ENCODE measurements at regions not wholly inside any gene's neighbourhood (a gene's known extent, or its start where the extent isn't known, plus 50 kb on each side); places are given as distances from the start of the nearest gene placed in this dataset.

GRCh38 chr4:123288309-123289025 lies 108.1 kb upstream of the SPRY1 start:
- TF ChIP-seq ZNF274 (IDR thresholded peaks at IDR 0.05; ENCODE audit: insufficient read depth, insufficient read length) = no peak
- no peak for TF ChIP-seq SPI1 (IDR thresholded peaks at IDR 0.05; ENCODE audit: borderline replicate concordance, insufficient read depth, low read depth, low read length)
- no peak for TF ChIP-seq HDAC6 (IDR thresholded peaks at IDR 0.05; ENCODE audit: unreplicated experiment)
- TF ChIP-seq POU2F2 (IDR thresholded peaks at IDR 0.05; ENCODE audit: borderline replicate concordance, low read depth, low read length) = no peak
- no peak for TF ChIP-seq CTCF (IDR thresholded peaks at IDR 0.05 in 2 of 3, conservative IDR thresholded peaks at IDR 0.05 in 1 of 3; ENCODE audit: control insufficient read depth in 2 of 3, extremely low read depth in 1 of 3, insufficient read depth in 1 of 3, low read depth in 3 of 3, low read length in 3 of 3)
- TF ChIP-seq RAD21 (IDR thresholded peaks at IDR 0.05; ENCODE audit: insufficient read depth, low read depth, low read length) = no peak
- no peak for TF ChIP-seq ZNF24 (IDR thresholded peaks at IDR 0.05)
- no peak for TF ChIP-seq CBX5 (IDR thresholded peaks at IDR 0.05; ENCODE audit: low read depth)
- no peak for TF ChIP-seq MTA3 (IDR thresholded peaks at IDR 0.05; ENCODE audit: borderline replicate concordance, low read length)
- no peak for TF ChIP-seq FOXM1 (IDR thresholded peaks at IDR 0.05; ENCODE audit: low read depth, low read length)
